ENCODE measurements at regions not wholly inside any gene's neighbourhood (a gene's known extent, or its start where the extent isn't known, plus 50 kb on each side); places are given as distances from the start of the nearest gene placed in this dataset.
"Not testable (repeated sequence)": the region's sequence is repeated elsewhere in the genome, so short reads cannot be mapped to it uniquely, and the experiment has no call there.

DNA sequence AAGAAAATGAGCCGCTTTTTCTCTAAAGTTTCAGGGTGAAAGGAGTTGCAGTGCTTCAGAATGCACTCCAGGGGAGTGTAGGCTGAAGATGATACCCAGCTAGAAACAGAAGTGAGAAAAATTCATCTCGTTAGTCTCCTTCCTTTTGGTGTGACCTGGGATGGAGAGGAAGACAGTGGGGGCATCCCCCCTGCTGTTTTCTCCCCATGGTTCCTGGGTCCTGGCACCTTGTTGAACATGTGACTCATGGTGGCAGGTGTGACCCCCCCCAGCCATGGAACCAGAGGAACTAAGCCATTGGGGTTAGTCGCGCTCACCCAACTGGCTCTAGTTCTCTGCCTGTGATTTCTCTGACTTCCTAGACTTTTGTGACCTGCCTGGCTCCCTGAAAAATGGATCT lies 424.6 kb downstream of the CSNK1G3 start (continued):
- TF ChIP-seq CBX8 (IDR thresholded peaks at IDR 0.05; ENCODE audit: borderline replicate concordance, low read depth, low read length) (no peak), KDM5A (IDR thresholded peaks at IDR 0.05; ENCODE audit: low read length) (no peak)

GRCh38 chr5:123933812-123934211 lies 421.8 kb downstream of the CSNK1G3 start:
- H2BK20ac ChIP-seq (ENCODE audit: low read length); H3K27me3 ChIP-seq (replicated peaks in 1 of 4; ENCODE audit: control insufficient read depth in 3 of 4, extremely low read depth in 1 of 4, insufficient read depth in 3 of 4, low read length in 3 of 4); H3K23ac ChIP-seq (ENCODE audit: insufficient read length); H3K56ac ChIP-seq (replicated peaks; ENCODE audit: insufficient read length, low read depth, low read length); H3K4ac ChIP-seq (replicated peaks; ENCODE audit: insufficient read length, low read depth, low read length); H2BK12ac ChIP-seq (ENCODE audit: low read depth, low read length); DNase-seq (ENCODE audit: low read depth in 1 of 2, low spot score in 2 of 2); H4K91ac ChIP-seq (replicated peaks; ENCODE audit: insufficient read length, low read length); H2BK15ac ChIP-seq (ENCODE audit: low read length); H3K4me1 ChIP-seq (replicated peaks in 1 of 4; ENCODE audit: control insufficient read depth in 3 of 4, insufficient read depth in 4 of 4, low read length in 3 of 4); H4K20me1 ChIP-seq (replicated peaks in 1 of 2; ENCODE audit: control insufficient read depth in 1 of 2, insufficient read depth in 2 of 2, low read length in 2 of 2); H2BK120ac ChIP-seq (replicated peaks; ENCODE audit: low read depth, low read length); H3K4me3 ChIP-seq (ENCODE audit: extremely low read depth in 1 of 4, insufficient read depth in 2 of 4, low read depth in 3 of 4, low read length in 4 of 4); H3K79me1 ChIP-seq (ENCODE audit: low read depth, low read length); H3K14ac ChIP-seq (ENCODE audit: insufficient read length); H3K18ac ChIP-seq (ENCODE audit: extremely low read depth, low read length); H3K4me2 ChIP-seq (ENCODE audit: insufficient read depth in 1 of 2, low read depth in 2 of 2, low read length in 2 of 2); H4K8ac ChIP-seq (ENCODE audit: extremely low read depth, insufficient read depth, low read length); H3K79me2 ChIP-seq (ENCODE audit: control insufficient read depth in 1 of 2, insufficient read depth in 2 of 2, low read length in 2 of 2); CTCF ChIA-PET (ENCODE audit: partially characterized antibody); H3K23me2 ChIP-seq (ENCODE audit: low read depth, low read length); FAIRE-seq; H4K5ac ChIP-seq (ENCODE audit: insufficient read length, low read depth, low read length); H3K27ac ChIP-seq (ENCODE audit: low read depth, low read length); H2AK5ac ChIP-seq (ENCODE audit: low read depth, low read length); H3K9ac ChIP-seq (replicated peaks in 1 of 4; ENCODE audit: extremely low read depth in 1 of 4, low read depth in 3 of 4, low read length in 3 of 4); H2BK5ac ChIP-seq (ENCODE audit: low read depth, low read length); H2AFZ ChIP-seq (ENCODE audit: low read length); POLR2A ChIA-PET (ENCODE audit: partially characterized antibody): not testable (repeated sequence)
- Histone ChIP-seq H3K9me3 (ENCODE audit: insufficient read depth in 2 of 2, low read depth in 1 of 2, low read length in 1 of 2) (peaks cover 27 to 29% of the 10 kb centered on the region in 2 experiments), H3K36me3 (ENCODE audit: control insufficient read depth in 2 of 4, insufficient read depth in 4 of 4, low read length in 3 of 4) (peaks cover 0 to 18% (median 5%) of the 10 kb centered on the region in 4 experiments; a peak in 3 of 8 replicates)
- 89% methylated on average over 5 of the region's 7 CpGs; no CpG with 5 or more reads in 1 of the 2 experiments for WGBS, 2 experiments (ENCODE audit: extremely low coverage in 1 of 2, insufficient coverage in 1 of 2, insufficient read length in 1 of 2, insufficient replicate concordance in 2 of 2, low coverage in 1 of 2, low lambda C conversion rate in 2 of 2, missing lambda C conversion rate in 1 of 2)

Data from H1 (cell line).